SK-N-SH (cell line): ENCODE measurements at regions not wholly inside any gene's neighbourhood (a gene's known extent, or its start where the extent isn't known, plus 50 kb on each side); places are given as distances from the start of the nearest gene placed in this dataset.

Experiments
- CTCF ChIA-PET: fragments of 300-600, 350-600 bp; formaldehyde crosslinking; extraction: SDS; loops from one replicate; lab custom pipeline; 2021; lab: Yijun Ruan, JAX
- POLR2A ChIA-PET: fragments of 350-600 bp; sonication (Branson Sonifier 250); formaldehyde crosslinking; extraction: SDS; loops from one replicate; lab custom pipeline; 2020; ENCODE audit warnings: antibody characterized with exemption, inconsistent platforms; lab: Yijun Ruan, JAX
- DNase-seq: peaks from one replicate; pipeline ENCODE4 v3.0.0; 2012
- H2AFZ ChIP-seq: fragments of 200-600 bp; sonication (generic); 2 replicates; pipeline ENCODE4 v1.8.1; 2016; ENCODE audit warnings: antibody characterized with exemption, mild to moderate bottlenecking, low read depth
- H3F3A ChIP-seq: fragments of 200-600 bp; sonication (generic); replicated peaks from 2 replicates; pipeline ENCODE3; 2016; ENCODE audit warnings: antibody characterized with exemption, mild to moderate bottlenecking; ENCODE audit not compliant: insufficient read depth
- H3K27ac ChIP-seq, 2 experiments: fragments of 200-500 bp in 1 of 2; fragments of 200-600 bp in 1 of 2; sonication (Bioruptor generic) in 1 of 2; sonication (generic), shearing (Covaris generic) in 1 of 2; 2 replicates each; pipeline versions ENCODE4 v1.5.1 to v1.6.1; 2014 to 2016; ENCODE audit warnings: low read depth in 2 of 2, inconsistent platforms in 1 of 2, low read length in 1 of 2, mild to moderate bottlenecking in 1 of 2, mixed read lengths in 1 of 2
- H3K27me3 ChIP-seq: fragments of 200-600 bp; sonication (generic), shearing (Covaris generic); 2 replicates; pipeline ENCODE4 v1.6.1; 2016; ENCODE audit warnings: mixed run types; ENCODE audit not compliant: insufficient read depth
- H3K36me3 ChIP-seq, 2 experiments: fragments of 200-500 bp in 1 of 2; fragments of 200-600 bp in 1 of 2; sonication (Bioruptor generic) in 1 of 2; sonication (generic) in 1 of 2; replicated peaks in 1 of 2; 2 replicates each; pipeline versions ENCODE3 to v1.5.1; 2014 to 2016; ENCODE audit warnings: low read length in 1 of 2, mild to moderate bottlenecking in 1 of 2; ENCODE audit not compliant: insufficient read depth in 2 of 2, control insufficient read depth in 1 of 2
- H3K4me1 ChIP-seq, 2 experiments: fragments of 200-500 bp in 1 of 2; fragments of 200-600 bp in 1 of 2; sonication (Bioruptor generic) in 1 of 2; sonication (generic), shearing (Covaris generic) in 1 of 2; 2 replicates each; pipeline versions ENCODE4 v1.5.1 to v1.6.1; 2014 to 2016; ENCODE audit warnings: low read depth in 1 of 2, low read length in 1 of 2, mixed run types in 1 of 2; ENCODE audit not compliant: insufficient read depth in 2 of 2, control insufficient read depth in 1 of 2
- H3K4me2 ChIP-seq: fragments of 200-600 bp; sonication (generic), shearing (Covaris generic); 2 replicates; pipeline ENCODE4 v1.6.1; 2017; ENCODE audit warnings: mixed run types
- H3K4me3 ChIP-seq, 2 experiments: fragments of 200-500 bp in 1 of 2; fragments of 200-600 bp in 1 of 2; sonication (Bioruptor generic) in 1 of 2; sonication (generic), shearing (Covaris generic) in 1 of 2; 2 replicates each; pipeline versions ENCODE4 v1.5.1 to v1.8.1; 2014 to 2016; ENCODE audit warnings: low read depth in 2 of 2, inconsistent platforms in 1 of 2, low read length in 1 of 2, mild to moderate bottlenecking in 1 of 2, mixed read lengths in 1 of 2, moderate library complexity in 1 of 2
- H3K79me2 ChIP-seq: fragments of 200-600 bp; sonication (generic); 2 replicates; pipeline ENCODE4 v1.8.1; 2017; ENCODE audit warnings: mild to moderate bottlenecking; ENCODE audit not compliant: insufficient read depth
- H3K9ac ChIP-seq: fragments of 200-600 bp; sonication (generic); 2 replicates; pipeline ENCODE4 v1.6.1; 2017; ENCODE audit warnings: mixed run types
- H3K9me2 ChIP-seq: fragments of 200-600 bp; sonication (generic); 2 replicates; pipeline ENCODE4 v1.6.1; 2017; ENCODE audit warnings: mixed run types
- H3K9me3 ChIP-seq: fragments of 200-600 bp; sonication (generic); 2 replicates; pipeline ENCODE4 v1.6.1; 2017; ENCODE audit warnings: mixed run types, mild to moderate bottlenecking, moderate library complexity
- H4K20me1 ChIP-seq: fragments of 200-600 bp; sonication (generic); 2 replicates; pipeline ENCODE4 v1.6.1; 2017; ENCODE audit warnings: mild to moderate bottlenecking, mixed run types; ENCODE audit not compliant: insufficient read depth
- CHD2 ChIP-seq: fragments of 150-350 bp; IDR thresholded peaks from 2 replicates; pipeline ENCODE4 v1.6.1; 2018; ENCODE audit warnings: low read length; ENCODE audit not compliant: partially characterized antibody
- EP300 ChIP-seq, 2 experiments: IDR thresholded peaks; 2 replicates each; pipeline versions ENCODE4 v1.4.0 to v1.6.1; 2012; ENCODE audit warnings: borderline replicate concordance in 1 of 2, low read depth in 1 of 2, low read length in 1 of 2
- NFIC ChIP-seq: IDR thresholded peaks from 2 replicates; pipeline ENCODE4 v1.4.0; 2012; ENCODE audit warnings: borderline replicate concordance
- RAD21 ChIP-seq: IDR thresholded peaks from 2 replicates; pipeline ENCODE4 v1.6.1; 2012; ENCODE audit warnings: mild to moderate bottlenecking, low read length
- RXRA ChIP-seq: IDR thresholded peaks from 2 replicates; pipeline ENCODE4 v1.4.0; 2012; ENCODE audit warnings: low read depth, mild to moderate bottlenecking, borderline replicate concordance
- SMC3 ChIP-seq: IDR thresholded peaks from 2 replicates; pipeline ENCODE4 v1.6.1; 2012; ENCODE audit warnings: low read depth, low read length, improper control_type of control experiment
- TAF1 ChIP-seq: IDR thresholded peaks from 2 replicates; pipeline ENCODE4 v1.6.1; 2012; ENCODE audit warnings: low read depth, mild to moderate bottlenecking, low read length, moderate library complexity, borderline replicate concordance
- YY1 ChIP-seq: IDR thresholded peaks from 2 replicates; pipeline ENCODE4 v1.4.0; 2012; ENCODE audit warnings: low read depth, mild to moderate bottlenecking
- WGBS: methylation state at CpG from one replicate; pipeline ENCODE4 v1.1.6; 2017; ENCODE audit warnings: low lambda C conversion rate; 5-methylcytosine and 5-hydroxymethylcytosine counted together
- TF ChIP-seq, protein P1 (sequence below): IDR thresholded peaks from 2 replicates; pipeline ENCODE4 v1.6.1; 2012; ENCODE audit warnings: mild to moderate bottlenecking, low read depth, low read length, moderate library complexity
- TF ChIP-seq, protein P2 (sequence below): fragments of 200-600 bp; sonication (generic); IDR thresholded peaks from 2 replicates; pipeline ENCODE4 v1.6.1; 2017; ENCODE audit warnings: antibody characterized with exemption, mild to moderate bottlenecking, moderate library complexity
- TF ChIP-seq, protein P3 (sequence below): fragments of 150-350 bp; IDR thresholded peaks from 2 replicates; pipeline ENCODE4 v1.6.1; 2016; ENCODE audit warnings: mild to moderate bottlenecking, low read depth, low read length

DNA sequence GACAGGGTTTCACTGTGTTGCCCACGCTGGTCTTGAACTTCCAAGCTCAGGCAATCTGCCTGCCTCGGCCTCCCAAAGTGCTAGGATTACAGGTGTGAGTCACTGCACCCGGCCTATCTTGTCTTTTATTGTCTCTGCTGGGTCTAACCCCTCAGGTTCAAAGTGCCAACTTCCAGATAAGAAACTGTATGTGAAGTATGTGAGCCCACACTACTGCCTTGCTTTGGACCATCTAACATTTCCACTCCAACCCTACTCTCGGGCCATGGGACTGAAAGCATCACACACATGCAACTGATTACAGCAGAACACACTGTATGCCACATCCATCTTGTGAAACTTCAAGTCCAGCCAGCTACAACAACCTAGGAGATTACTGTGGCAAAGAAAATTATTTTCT lies 256.1 kb upstream of the VEPH1 start (continued):
- TF ChIP-seq CHD2 (no peak), EP300 (IDR thresholded peaks at IDR 0.05; ENCODE audit: borderline replicate concordance in 1 of 2, low read depth in 1 of 2, low read length in 1 of 2) (no peak), YY1 (no peak)
- TF ChIP-seq, protein P1, sequence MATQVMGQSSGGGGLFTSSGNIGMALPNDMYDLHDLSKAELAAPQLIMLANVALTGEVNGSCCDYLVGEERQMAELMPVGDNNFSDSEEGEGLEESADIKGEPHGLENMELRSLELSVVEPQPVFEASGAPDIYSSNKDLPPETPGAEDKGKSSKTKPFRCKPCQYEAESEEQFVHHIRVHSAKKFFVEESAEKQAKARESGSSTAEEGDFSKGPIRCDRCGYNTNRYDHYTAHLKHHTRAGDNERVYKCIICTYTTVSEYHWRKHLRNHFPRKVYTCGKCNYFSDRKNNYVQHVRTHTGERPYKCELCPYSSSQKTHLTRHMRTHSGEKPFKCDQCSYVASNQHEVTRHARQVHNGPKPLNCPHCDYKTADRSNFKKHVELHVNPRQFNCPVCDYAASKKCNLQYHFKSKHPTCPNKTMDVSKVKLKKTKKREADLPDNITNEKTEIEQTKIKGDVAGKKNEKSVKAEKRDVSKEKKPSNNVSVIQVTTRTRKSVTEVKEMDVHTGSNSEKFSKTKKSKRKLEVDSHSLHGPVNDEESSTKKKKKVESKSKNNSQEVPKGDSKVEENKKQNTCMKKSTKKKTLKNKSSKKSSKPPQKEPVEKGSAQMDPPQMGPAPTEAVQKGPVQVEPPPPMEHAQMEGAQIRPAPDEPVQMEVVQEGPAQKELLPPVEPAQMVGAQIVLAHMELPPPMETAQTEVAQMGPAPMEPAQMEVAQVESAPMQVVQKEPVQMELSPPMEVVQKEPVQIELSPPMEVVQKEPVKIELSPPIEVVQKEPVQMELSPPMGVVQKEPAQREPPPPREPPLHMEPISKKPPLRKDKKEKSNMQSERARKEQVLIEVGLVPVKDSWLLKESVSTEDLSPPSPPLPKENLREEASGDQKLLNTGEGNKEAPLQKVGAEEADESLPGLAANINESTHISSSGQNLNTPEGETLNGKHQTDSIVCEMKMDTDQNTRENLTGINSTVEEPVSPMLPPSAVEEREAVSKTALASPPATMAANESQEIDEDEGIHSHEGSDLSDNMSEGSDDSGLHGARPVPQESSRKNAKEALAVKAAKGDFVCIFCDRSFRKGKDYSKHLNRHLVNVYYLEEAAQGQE, result no peak

DNA sequence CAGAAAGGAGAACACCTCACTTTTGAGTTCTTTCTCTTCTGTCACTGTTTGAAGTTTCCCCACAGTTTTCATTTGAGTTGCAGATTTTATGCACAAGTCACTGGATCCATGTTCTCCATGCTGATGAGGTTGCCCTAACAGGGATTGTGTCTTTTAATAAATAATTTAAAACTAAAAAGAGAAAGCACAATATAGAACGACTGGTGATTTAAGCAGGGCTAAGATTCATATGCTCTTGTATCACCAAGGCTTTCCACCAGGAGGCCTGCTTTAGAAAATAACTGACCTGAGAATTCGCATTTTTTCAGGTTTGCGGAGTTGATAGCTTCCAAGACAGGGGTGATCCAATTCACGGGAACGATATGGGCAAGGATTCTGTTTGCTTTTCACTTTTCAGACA lies 252.0 kb upstream of the VEPH1 start:
- WGBS, result 81% methylated on average over 5 of the region's 5 CpGs
- Histone ChIP-seq H3K27me3 (no peaks in the 10 kb centered on the region), H3K9me2 (no peaks in the 10 kb centered on the region), H4K20me1 (no peaks in the 10 kb centered on the region), H3K36me3 (no peaks in the 10 kb centered on the region), H3K27ac (no peak overlapping the region), H3K79me2 (no peaks in the 10 kb centered on the region), H3K4me2 (no peak overlapping the region), H3K9ac (no peak overlapping the region), H3F3A (no peaks in the 10 kb centered on the region), H2AFZ (no peak overlapping the region), H3K4me3 (no peak overlapping the region), H3K9me3 (no peaks in the 10 kb centered on the region; the same call in 1 of the 2 replicates), H3K4me1 (peaks cover 0 to 4% of the 10 kb centered on the region in 2 experiments; a peak in 2 of 4 replicates)
- TF ChIP-seq RAD21 (peak; percentile 39; the same call in 1 of the 2 replicates), TAF1 (no peak), SMC3 (0 out of 2 replicates have a peak, but pooled peaks have one; percentile 5)
- TF ChIP-seq, protein P2, sequence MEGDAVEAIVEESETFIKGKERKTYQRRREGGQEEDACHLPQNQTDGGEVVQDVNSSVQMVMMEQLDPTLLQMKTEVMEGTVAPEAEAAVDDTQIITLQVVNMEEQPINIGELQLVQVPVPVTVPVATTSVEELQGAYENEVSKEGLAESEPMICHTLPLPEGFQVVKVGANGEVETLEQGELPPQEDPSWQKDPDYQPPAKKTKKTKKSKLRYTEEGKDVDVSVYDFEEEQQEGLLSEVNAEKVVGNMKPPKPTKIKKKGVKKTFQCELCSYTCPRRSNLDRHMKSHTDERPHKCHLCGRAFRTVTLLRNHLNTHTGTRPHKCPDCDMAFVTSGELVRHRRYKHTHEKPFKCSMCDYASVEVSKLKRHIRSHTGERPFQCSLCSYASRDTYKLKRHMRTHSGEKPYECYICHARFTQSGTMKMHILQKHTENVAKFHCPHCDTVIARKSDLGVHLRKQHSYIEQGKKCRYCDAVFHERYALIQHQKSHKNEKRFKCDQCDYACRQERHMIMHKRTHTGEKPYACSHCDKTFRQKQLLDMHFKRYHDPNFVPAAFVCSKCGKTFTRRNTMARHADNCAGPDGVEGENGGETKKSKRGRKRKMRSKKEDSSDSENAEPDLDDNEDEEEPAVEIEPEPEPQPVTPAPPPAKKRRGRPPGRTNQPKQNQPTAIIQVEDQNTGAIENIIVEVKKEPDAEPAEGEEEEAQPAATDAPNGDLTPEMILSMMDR, result peak; percentile 44
- CTCF ChIA-PET, result interaction anchor here (0.7 to 1.5 kb wide), 4 partner anchors 9 to 778 kb away, joined by 3 to 4 read pairs (median 3); no protein-coding TSS in a partner anchor
- no peak for DNase-seq
- POLR2A ChIA-PET, result no interaction called here

DNA sequence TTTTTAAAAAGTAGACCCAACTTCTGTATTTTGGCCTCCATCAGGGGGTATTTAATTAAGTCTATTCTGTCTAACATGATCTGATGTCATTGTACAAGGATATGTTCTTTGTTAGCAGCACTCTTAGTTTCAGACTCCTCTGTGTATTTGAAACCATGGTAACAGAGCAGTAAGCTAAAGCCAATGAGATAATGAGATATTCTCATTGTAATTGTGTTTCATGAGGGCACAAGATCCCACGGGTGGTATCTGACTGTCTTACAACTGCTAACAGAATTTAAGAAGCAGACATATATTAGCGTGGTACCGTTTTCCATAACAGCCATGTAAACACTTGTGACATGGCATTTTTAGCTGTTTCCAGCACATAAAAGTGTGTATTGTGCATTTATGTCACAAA lies 251.2 kb upstream of the VEPH1 start:
- H3K27me3 ChIP-seq, result no peaks in the 10 kb centered on the region
- H3K4me3 ChIP-seq, result no peak overlapping the region
- no peak overlapping the region for H2AFZ ChIP-seq
- H4K20me1 ChIP-seq, result no peaks in the 10 kb centered on the region
- no peak overlapping the region for H3K4me2 ChIP-seq
- no peaks in the 10 kb centered on the region for H3K79me2 ChIP-seq
- no peak overlapping the region for H3K27ac ChIP-seq
- CTCF ChIA-PET, result interaction anchor here (0.7 kb wide), 1 partner anchor 216 kb away, joined by 3 read pairs; no protein-coding TSS in a partner anchor
- no peak for TF ChIP-seq NFIC
- TF ChIP-seq, protein P3, sequence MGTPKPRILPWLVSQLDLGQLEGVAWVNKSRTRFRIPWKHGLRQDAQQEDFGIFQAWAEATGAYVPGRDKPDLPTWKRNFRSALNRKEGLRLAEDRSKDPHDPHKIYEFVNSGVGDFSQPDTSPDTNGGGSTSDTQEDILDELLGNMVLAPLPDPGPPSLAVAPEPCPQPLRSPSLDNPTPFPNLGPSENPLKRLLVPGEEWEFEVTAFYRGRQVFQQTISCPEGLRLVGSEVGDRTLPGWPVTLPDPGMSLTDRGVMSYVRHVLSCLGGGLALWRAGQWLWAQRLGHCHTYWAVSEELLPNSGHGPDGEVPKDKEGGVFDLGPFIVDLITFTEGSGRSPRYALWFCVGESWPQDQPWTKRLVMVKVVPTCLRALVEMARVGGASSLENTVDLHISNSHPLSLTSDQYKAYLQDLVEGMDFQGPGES, result no peak
- no peak for TF ChIP-seq RXRA
- no peak for TF ChIP-seq YY1
- H3K4me1 ChIP-seq, result peaks cover 0 to 4% of the 10 kb centered on the region in 2 experiments; a peak in 2 of 4 replicates
- no peaks in the 10 kb centered on the region for H3K9me2 ChIP-seq
- POLR2A ChIA-PET, result no interaction called here
- peaks cover 6% of the 10 kb centered on the region; the same call in 1 of the 2 replicates for H3K9me3 ChIP-seq
- H3K36me3 ChIP-seq, result no peaks in the 10 kb centered on the region
- WGBS, result 43% methylated on average over 3 of the region's 3 CpGs
- DNase-seq, result peak; percentile 33
- no peaks in the 10 kb centered on the region for H3F3A ChIP-seq
- no peak overlapping the region for H3K9ac ChIP-seq
